ENCODE measurements at regions not wholly inside any gene's neighbourhood (a gene's known extent, or its start where the extent isn't known, plus 50 kb on each side); places are given as distances from the start of the nearest gene placed in this dataset.

DNA sequence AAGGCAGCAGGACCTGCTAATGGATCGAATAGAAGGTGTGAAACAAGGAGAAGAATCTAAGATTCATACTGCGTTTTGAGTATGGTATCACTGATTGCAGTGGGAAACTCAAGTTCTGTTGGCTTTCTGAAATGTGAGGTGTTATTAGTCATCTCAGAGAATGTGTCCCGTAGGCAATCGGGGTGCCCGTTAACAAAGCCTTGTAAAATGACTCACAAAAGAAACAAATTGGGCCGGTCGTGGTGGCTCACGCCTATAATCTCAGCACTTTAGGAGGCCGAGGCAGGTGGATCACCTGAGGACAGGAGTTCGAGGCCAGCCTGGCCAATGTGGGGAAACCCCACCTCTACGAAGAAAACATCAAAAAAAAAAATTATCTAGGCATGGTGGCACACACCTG, 118.2 kb upstream of the C7orf33 start:
- no peak overlapping the region for H3K4me3 Mint-ChIP-seq
- no peak for DNase-seq (ENCODE audit: low spot score)
- no peaks in the 10 kb centered on the region for H3K9me3 Mint-ChIP-seq
- H3K4me1 Mint-ChIP-seq (ENCODE audit: low read depth in 2 of 2) = no peaks in the 10 kb centered on the region
- H3K27ac Mint-ChIP-seq = no peak overlapping the region
- ATAC-seq = no peak
- no peaks in the 10 kb centered on the region for H3K36me3 Mint-ChIP-seq
- peaks cover 13 to 21% of the 10 kb centered on the region in 2 donors for H3K27me3 Mint-ChIP-seq

DNA sequence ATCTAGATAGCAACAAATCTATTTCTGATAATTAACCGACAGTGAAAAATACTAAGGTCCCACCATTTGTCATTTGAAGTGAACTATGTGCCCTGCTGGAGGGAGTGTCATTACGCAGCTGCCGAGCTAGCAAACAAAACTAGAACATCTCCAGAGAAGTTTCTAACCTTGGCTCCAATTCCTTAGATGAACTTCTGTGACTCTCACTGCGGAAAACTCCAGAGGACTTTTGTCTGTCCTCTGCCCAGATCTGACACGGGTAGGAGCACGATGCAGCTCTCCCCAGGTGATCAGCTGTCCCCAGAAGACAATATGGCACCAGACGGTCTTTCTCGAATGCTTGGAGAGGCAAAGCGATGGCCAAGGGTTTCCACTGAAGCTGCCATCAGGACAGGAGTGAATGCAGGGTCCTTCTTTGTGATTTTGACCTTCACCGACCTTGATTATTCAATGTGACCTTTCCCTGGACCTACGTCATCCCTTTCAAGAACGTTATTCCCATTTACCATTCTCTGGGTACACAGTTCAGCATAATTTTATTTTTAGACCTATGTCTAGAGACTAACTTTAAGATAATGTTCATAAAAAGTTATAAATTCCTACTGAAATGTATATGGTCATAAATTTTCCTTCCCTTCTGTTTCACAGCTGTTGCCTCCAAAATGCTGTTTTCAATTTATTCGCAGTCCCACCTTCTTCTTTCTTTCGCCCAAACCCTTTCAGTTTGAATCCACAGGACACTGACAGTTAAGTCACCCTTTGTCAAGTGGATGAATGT, 116.7 kb upstream of the C7orf33 start:
- no peaks in the 10 kb centered on the region for H3K36me3 Mint-ChIP-seq
- ATAC-seq (no peak), DNase-seq (ENCODE audit: low spot score) (no peak)
- H3K27me3 Mint-ChIP-seq = peaks cover 13 to 21% of the 10 kb centered on the region in 2 donors
- no peak overlapping the region for H3K27ac Mint-ChIP-seq
- H3K9me3 Mint-ChIP-seq = no peaks in the 10 kb centered on the region
- no peaks in the 10 kb centered on the region for H3K4me1 Mint-ChIP-seq (ENCODE audit: low read depth in 2 of 2)
- H3K4me3 Mint-ChIP-seq = no peak overlapping the region

DNA sequence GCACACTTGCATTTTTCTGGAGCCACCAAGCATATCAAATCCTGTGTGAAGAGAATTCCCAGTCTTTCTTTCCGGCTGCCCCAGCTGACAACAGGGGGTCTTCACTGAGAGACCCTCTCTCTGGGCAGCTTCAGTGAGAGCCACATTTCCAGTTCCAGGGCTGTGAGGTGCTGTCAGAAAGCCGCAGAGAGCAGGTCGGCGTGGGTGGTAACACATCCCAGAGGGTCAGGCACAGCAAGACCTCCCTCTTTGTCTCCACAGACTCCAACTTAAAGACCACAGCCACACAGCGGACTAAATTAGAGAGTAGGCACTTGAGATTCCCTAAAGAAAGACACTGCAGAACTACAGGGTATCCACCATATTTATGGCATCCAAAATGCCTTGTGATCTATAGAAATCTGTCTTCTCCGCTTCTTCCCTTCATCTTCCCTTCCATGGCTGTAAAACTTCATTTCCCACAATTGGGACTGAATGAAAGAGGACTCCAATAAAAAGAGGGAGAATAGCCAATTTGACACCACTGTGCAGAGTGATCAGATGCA, 116.0 kb upstream of the C7orf33 start:
- Mint-ChIP-seq H3K27ac (no peak overlapping the region), H3K4me1 (ENCODE audit: low read depth in 2 of 2) (no peaks in the 10 kb centered on the region), H3K4me3 (no peak overlapping the region), H3K9me3 (no peaks in the 10 kb centered on the region), H3K27me3 (peaks cover 13 to 21% of the 10 kb centered on the region in 2 donors), H3K36me3 (no peaks in the 10 kb centered on the region)
- ATAC-seq (no peak), DNase-seq (ENCODE audit: low spot score) (no peak)

DNA sequence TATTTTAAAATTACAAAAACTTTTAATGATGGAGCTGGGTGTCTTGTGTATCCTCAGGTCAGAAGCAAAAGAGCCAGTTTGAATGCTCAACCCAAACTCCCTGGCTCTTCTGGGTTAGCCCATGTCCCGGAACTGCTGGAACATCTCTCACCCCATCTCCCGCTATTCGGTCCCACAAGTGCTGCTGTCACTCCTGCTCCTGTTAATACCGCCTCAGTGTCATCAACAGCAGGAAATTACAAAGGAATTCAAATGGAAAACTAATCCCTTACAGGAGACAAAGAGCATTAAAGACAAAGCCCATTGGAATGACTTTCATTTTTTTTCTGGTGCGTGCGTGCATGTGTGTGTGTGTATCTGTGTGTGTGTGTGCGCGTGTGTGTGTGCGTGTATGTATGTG, 112.0 kb upstream of the C7orf33 start:
- Mint-ChIP-seq H3K27ac (no peak overlapping the region), H3K9me3 (no peaks in the 10 kb centered on the region), H3K36me3 (no peaks in the 10 kb centered on the region), H3K4me3 (no peak overlapping the region), H3K27me3 (peaks cover 2 to 7% of the 10 kb centered on the region in 2 donors), H3K4me1 (ENCODE audit: low read depth in 2 of 2) (peaks cover 0 to 6% of the 10 kb centered on the region in 2 donors)
- ATAC-seq (no peak), DNase-seq (ENCODE audit: low spot score) (no peak)

DNA sequence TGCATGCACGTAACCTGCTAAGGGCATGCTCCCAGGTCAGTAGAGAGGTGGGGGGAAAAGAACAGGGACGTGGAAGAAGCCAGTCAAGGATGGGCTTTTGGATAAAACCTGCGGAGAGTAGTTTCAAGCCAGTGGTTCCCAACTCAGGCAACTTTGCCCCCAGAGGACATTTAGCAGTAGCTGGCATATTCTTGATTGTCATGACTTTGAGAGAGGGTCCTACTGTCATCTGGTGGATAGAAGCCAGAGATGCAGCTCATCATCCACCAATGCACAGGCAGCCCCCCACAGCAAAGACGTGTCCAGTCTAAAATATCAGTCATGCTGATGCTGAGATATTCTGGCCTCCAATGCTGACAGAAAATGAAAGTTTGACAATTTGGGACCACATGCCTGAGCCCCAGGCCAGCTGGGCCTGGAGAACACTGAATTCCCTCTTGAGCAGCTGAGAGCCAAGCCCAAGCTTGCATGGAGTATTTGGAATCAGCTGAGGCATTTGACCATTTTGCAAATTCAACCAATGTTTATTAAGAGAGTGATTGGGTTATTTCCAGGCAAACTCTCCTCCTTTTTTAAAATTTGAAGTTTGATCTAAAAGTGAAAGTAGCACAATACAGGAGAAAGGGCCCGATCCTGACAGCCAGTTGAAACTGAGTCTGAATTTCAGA, 110.0 kb upstream of the C7orf33 start:
- Mint-ChIP-seq H3K27me3 (no peaks in the 10 kb centered on the region), H3K36me3 (no peaks in the 10 kb centered on the region), H3K4me1 (ENCODE audit: low read depth in 2 of 2) (peaks cover 0 to 6% of the 10 kb centered on the region in 2 donors), H3K4me3 (no peak overlapping the region), H3K27ac (no peak overlapping the region), H3K9me3 (no peaks in the 10 kb centered on the region)
- ATAC-seq (no peak), DNase-seq (ENCODE audit: low spot score) (no peak)

DNA sequence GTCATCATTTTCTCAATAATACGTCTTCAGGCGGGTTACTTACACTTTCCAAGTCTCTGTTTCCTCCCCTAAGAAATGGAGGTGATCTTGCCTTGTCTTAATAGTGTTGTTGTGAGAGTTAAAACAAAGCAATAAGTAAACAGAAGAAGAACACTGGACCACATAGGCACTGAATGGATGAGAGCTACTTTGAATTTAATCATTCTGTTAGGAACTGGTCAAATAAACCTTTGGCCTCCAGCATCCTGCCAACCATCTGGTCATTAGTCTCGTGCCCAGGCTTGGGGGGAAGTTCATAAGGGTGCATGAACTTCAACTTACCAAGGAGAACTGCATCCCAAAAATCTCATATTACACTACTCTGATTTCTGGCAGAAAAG, 109.4 kb upstream of the C7orf33 start:
- no peak for DNase-seq (ENCODE audit: low spot score)
- no peaks in the 10 kb centered on the region for H3K36me3 Mint-ChIP-seq
- H3K27ac Mint-ChIP-seq = no peak overlapping the region
- H3K9me3 Mint-ChIP-seq = no peaks in the 10 kb centered on the region
- peaks cover 0 to 6% of the 10 kb centered on the region in 2 donors for H3K4me1 Mint-ChIP-seq (ENCODE audit: low read depth in 2 of 2)
- no peak overlapping the region for H3K4me3 Mint-ChIP-seq
- H3K27me3 Mint-ChIP-seq = no peaks in the 10 kb centered on the region
- no peak for ATAC-seq

DNA sequence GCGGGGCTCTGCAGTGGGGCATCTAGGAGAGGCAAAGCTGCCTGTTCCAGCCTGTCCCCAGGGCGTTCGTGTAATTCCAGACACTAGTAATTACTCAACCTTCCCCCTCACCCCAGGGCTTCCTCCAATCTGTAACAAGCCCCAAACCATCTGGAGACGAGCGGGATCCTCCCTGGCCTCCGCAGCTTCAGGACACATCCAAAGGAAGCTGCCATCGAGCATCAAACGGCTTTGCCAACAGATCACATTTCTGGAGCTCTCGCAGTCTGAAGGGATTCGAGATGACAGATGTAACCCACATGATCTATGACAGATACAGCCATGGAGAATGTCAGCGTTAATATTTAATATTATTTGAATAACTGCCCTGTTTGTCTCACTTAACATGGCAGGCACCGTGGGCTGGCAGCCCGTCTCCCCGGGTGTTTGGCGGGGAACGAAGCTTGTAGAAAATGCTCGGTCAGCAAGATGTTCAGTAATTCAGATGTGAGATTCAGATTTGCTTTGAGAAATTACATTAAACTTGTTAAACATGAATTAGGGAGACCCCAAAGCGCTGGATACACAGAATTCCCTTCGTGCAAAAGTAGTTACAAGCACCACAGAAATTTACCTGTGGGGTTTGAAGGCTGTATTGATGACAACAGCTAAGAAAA, 108.5 kb upstream of the C7orf33 start:
- no peak overlapping the region for H3K4me3 Mint-ChIP-seq
- H3K9me3 Mint-ChIP-seq = no peaks in the 10 kb centered on the region
- no peaks in the 10 kb centered on the region for H3K36me3 Mint-ChIP-seq
- no peak overlapping the region for H3K27ac Mint-ChIP-seq
- ATAC-seq (no peak), DNase-seq (ENCODE audit: low spot score) (no peak)
- H3K4me1 Mint-ChIP-seq (ENCODE audit: low read depth in 2 of 2) = peaks cover 0 to 6% of the 10 kb centered on the region in 2 donors
- no peaks in the 10 kb centered on the region for H3K27me3 Mint-ChIP-seq

DNA sequence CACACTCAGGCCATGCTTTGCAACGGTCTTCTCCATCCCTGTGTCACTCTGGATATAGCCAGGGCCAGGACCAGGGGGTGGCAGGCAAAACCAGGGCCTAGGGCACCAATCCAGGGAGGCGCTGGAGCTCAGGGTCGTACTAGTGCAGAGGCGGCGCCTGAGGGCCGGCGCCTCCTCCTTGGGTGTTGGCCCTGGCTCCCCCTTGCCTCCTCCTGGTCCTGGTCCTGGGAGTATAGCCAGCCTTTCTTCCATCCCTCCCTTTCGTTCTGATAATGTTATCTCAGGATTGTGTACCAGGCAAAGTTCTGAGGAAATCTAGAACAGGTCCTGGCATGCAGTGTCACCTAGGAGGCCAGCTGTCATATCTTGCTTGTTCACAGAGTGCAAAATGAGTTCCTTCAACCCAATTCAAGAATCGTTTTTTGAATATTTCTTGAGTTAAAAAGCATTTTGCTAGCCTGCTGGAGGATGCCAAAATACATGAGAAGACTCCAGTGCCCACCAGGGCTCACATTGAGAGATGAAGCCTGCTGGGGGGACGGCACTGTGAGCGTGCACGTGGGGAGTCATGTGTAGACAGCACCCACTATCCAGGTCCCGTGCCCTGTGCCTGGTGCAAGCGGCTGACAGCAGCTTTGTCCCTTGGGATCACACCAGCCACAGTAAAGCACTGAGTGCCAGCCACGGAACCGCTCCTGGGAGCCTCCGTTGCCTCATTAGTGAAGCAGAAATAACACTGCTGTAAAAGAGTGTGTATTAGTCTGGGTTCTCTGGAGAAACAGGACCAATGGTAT, 106.9 kb upstream of the C7orf33 start:
- Mint-ChIP-seq H3K27me3 (no peaks in the 10 kb centered on the region), H3K9me3 (no peaks in the 10 kb centered on the region), H3K4me3 (no peak overlapping the region), H3K36me3 (no peaks in the 10 kb centered on the region), H3K27ac (no peak overlapping the region), H3K4me1 (ENCODE audit: low read depth in 2 of 2) (peaks cover 0 to 6% of the 10 kb centered on the region in 2 donors)
- peak in 1 of 2 donors; percentile 14 for ATAC-seq
- no peak for DNase-seq (ENCODE audit: low spot score)

DNA sequence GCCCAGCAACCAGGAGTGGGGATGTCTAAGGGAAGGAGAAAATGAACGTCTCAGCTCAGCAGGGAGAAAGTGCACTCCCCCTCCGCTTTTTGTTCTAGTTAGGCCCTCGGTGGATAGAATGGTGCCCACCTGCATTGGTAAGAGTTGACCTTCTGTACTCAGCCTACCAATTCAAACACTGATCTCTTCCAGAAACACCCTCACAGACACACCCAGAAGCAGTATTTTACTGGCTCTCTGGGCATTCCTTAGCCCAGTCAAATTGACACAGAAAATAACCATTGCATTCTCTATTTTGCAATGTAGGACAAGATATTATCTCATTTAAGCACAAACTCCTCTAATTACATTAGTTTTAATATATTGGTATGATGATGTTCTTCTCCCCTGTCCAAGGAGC, 106.1 kb upstream of the C7orf33 start:
- Mint-ChIP-seq H3K36me3 (no peaks in the 10 kb centered on the region), H3K4me3 (no peak overlapping the region), H3K9me3 (no peaks in the 10 kb centered on the region), H3K4me1 (ENCODE audit: low read depth in 2 of 2) (peaks cover 0 to 6% of the 10 kb centered on the region in 2 donors), H3K27ac (no peak overlapping the region), H3K27me3 (peaks cover under 1 to 3% of the 10 kb centered on the region in 2 donors)
- ATAC-seq (no peak), DNase-seq (ENCODE audit: low spot score) (no peak)

DNA sequence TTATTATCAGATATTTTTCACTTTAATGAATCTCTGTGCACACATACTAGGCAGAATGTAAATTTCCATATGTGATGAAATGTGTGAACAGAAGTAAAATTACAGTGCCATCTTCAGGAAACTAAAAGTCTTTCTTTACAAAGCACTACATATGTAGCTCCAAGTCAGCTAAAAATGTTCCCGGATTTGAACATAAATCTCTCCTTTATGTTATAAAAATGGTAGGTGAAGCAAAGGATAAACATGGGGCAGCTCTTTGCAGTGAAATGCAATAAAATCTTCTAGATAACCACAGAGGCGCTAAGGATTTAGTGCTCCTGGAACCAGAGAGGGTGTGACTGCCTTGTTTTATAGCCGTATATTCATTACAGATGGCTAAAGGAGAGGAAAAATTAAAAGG, 104.9 kb upstream of the C7orf33 start:
- Mint-ChIP-seq H3K27ac (no peak overlapping the region), H3K36me3 (no peaks in the 10 kb centered on the region), H3K9me3 (no peaks in the 10 kb centered on the region), H3K27me3 (peaks cover 4 to 10% of the 10 kb centered on the region in 2 donors), H3K4me3 (no peak overlapping the region), H3K4me1 (ENCODE audit: low read depth in 2 of 2) (peaks cover 0 to 6% of the 10 kb centered on the region in 2 donors)
- no peak for DNase-seq (ENCODE audit: low spot score)
- no peak for ATAC-seq

DNA sequence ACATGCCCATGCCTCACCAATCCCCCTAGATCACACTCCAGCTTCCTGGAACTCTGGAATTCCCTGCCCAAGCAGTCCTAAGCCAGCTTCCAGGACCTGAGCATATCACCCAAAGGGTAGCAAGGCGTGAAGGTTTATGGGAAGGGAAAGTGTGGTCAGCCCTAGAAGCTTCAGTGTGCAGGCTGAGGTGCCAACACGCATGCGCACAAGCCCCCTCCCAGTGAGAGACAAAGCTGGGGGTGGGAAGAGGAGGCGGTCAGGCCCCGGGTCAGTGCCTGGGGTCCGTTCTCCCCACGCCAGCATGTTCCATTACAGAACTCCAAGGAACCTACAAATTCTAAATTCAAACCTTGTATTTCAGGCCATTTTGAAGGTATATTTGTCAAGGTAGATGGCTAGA, 103.6 kb upstream of the C7orf33 start:
- H3K4me3 Mint-ChIP-seq = no peak overlapping the region
- no peak for ATAC-seq
- peaks cover 11 to 19% of the 10 kb centered on the region in 2 donors for H3K27me3 Mint-ChIP-seq
- no peaks in the 10 kb centered on the region for H3K9me3 Mint-ChIP-seq
- H3K36me3 Mint-ChIP-seq = no peaks in the 10 kb centered on the region
- H3K4me1 Mint-ChIP-seq (ENCODE audit: low read depth in 2 of 2) = no peaks in the 10 kb centered on the region
- no peak overlapping the region for H3K27ac Mint-ChIP-seq
- DNase-seq (ENCODE audit: low spot score) = no peak

DNA sequence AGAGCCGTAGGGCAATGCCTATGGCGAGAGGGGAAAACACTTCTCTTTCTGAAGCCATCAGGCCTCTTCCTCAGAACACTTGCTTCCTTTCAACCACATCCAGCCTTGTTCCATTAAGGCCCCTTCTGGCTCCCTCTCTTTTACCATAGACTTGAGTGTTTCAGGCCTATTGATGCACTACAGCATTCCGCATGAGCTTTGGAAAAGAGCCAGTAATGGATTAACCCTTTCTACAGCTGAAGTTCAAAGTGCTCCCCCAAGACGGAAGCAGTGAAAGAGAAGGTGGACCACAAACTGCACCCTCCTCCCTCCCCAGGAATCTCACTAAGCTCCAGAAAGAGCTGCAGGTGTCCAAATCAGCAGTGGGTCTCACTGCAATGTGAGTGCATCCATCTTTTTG, 102.7 kb upstream of the C7orf33 start:
- Mint-ChIP-seq H3K9me3 (no peaks in the 10 kb centered on the region), H3K27me3 (peaks cover 11 to 25% of the 10 kb centered on the region in 2 donors), H3K4me1 (ENCODE audit: low read depth in 2 of 2) (no peaks in the 10 kb centered on the region), H3K4me3 (no peak overlapping the region), H3K36me3 (no peaks in the 10 kb centered on the region), H3K27ac (no peak overlapping the region)
- ATAC-seq (no peak), DNase-seq (ENCODE audit: low spot score) (no peak)

DNA sequence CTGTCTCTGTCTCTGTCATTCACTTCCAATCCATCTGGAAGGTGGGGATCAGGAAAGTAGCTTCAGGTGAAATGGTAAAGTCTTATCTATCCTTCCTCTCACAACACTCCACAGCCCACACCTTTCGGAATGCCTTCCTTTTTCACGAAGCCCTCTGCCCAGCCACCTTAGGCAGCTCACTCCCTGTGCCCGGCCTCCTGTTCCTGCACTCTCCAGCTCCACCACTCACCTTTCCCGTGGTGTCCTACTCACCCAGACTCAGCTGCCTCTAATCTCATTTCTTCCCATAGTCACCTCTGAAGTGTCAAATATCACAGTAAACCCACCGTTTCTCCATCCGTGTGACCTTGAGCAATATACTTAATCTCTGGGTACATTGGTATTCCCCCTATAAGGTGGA, 100.9 kb upstream of the C7orf33 start:
- Mint-ChIP-seq H3K27ac (no peak overlapping the region), H3K36me3 (no peaks in the 10 kb centered on the region), H3K27me3 (peaks cover 15 to 25% of the 10 kb centered on the region in 2 donors), H3K4me1 (ENCODE audit: low read depth in 2 of 2) (no peaks in the 10 kb centered on the region), H3K4me3 (no peak overlapping the region), H3K9me3 (no peaks in the 10 kb centered on the region)
- ATAC-seq (no peak), DNase-seq (ENCODE audit: low spot score) (no peak)
